ENCODE measurements at regions not wholly inside any gene's neighbourhood (a gene's known extent, or its start where the extent isn't known, plus 50 kb on each side); places are given as distances from the start of the nearest gene placed in this dataset.

GRCh38 chr13:104900191-104900817 lies 1635.2 kb downstream of the EFNB2 start:
- TF ChIP-seq CTCF (conservative IDR thresholded peaks at IDR 0.05 in 1 of 2, IDR thresholded peaks at IDR 0.05 in 1 of 2; ENCODE audit: low read depth in 1 of 2, low read length in 2 of 2) (no peak), EZH2 (IDR thresholded peaks at IDR 0.05; ENCODE audit: low read length, missing control alignments) (no peak)
